Activated CD8-positive, alpha-beta T cell treated with anti-CD3 and anti-CD28 coated beads for 36 hours (primary cell): ENCODE measurements at regions not wholly inside any gene's neighbourhood (a gene's known extent, or its start where the extent isn't known, plus 50 kb on each side); places are given as distances from the start of the nearest gene placed in this dataset.

ENCODE experiments used
- ATAC-seq: fragments of 200-7000 bp; cut with Tn5 transposase; one replicate; pipeline ENCODE4 v1.10.0; 2021; ENCODE audit warnings: mild to moderate bottlenecking, moderate library complexity
- CTCF ChIA-PET: fragments of 350-600 bp; sonication (Branson Sonifier 250); formaldehyde crosslinking; loops from one replicate; lab custom pipeline; 2021; ENCODE audit warnings: antibody characterized with exemption; lab: Charles Lee
- POLR2A ChIA-PET: fragments of 350-600 bp; sonication (Branson Sonifier 250); formaldehyde crosslinking; loops from one replicate; lab custom pipeline; 2021; ENCODE audit warnings: antibody characterized with exemption; lab: Charles Lee
- DNase-seq: peaks from one replicate; pipeline ENCODE4 v3.0.0-alpha.2; 2020
- H3K27ac Mint-ChIP-seq: one replicate; pipeline ENCODE4 v1.8.0; 2021; ENCODE audit warnings: mild to moderate bottlenecking, mixed read lengths
- H3K27me3 Mint-ChIP-seq: one replicate; pipeline ENCODE4 v1.8.0; 2021; ENCODE audit warnings: mixed read lengths
- H3K36me3 Mint-ChIP-seq: one replicate; pipeline ENCODE4 v1.8.0; 2021; ENCODE audit warnings: low read depth, mixed read lengths
- H3K4me1 Mint-ChIP-seq: one replicate; pipeline ENCODE4 v1.8.0; 2021; ENCODE audit warnings: low read depth, mixed read lengths
- H3K4me3 Mint-ChIP-seq: one replicate; pipeline ENCODE4 v1.8.0; 2021; ENCODE audit warnings: mild to moderate bottlenecking, moderate library complexity, mixed read lengths
- H3K9me3 Mint-ChIP-seq: one replicate; pipeline ENCODE4 v1.8.0; 2021; ENCODE audit warnings: mixed read lengths
- intact Hi-C: fragments of 100-400 bp; cut with micrococcal nuclease; formaldehyde crosslinking; loops from one replicate; pipeline ENCODE4 v1.10.0; 2022
- TF ChIP-seq, protein P1 (sequence below): fragments of 200-600 bp; IDR thresholded peaks from one replicate; pipeline ENCODE4 v1.8.0; 2022; ENCODE audit warnings: antibody characterized with exemption, mild to moderate bottlenecking

GRCh38 chr10:43731486-43731885 lies 82.8 kb upstream of the ZNF32 start:
- TF ChIP-seq, protein P1, sequence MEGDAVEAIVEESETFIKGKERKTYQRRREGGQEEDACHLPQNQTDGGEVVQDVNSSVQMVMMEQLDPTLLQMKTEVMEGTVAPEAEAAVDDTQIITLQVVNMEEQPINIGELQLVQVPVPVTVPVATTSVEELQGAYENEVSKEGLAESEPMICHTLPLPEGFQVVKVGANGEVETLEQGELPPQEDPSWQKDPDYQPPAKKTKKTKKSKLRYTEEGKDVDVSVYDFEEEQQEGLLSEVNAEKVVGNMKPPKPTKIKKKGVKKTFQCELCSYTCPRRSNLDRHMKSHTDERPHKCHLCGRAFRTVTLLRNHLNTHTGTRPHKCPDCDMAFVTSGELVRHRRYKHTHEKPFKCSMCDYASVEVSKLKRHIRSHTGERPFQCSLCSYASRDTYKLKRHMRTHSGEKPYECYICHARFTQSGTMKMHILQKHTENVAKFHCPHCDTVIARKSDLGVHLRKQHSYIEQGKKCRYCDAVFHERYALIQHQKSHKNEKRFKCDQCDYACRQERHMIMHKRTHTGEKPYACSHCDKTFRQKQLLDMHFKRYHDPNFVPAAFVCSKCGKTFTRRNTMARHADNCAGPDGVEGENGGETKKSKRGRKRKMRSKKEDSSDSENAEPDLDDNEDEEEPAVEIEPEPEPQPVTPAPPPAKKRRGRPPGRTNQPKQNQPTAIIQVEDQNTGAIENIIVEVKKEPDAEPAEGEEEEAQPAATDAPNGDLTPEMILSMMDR, result no peak
- DNase-seq, result no peak
- intact Hi-C loops, result no loop called here
- ATAC-seq, result no peak
- Mint-ChIP-seq H3K27me3 (peaks cover 6% of the 10 kb centered on the region), H3K27ac (no peak overlapping the region), H3K4me3 (no peak overlapping the region), H3K36me3 (no peaks in the 10 kb centered on the region), H3K4me1 (no peaks in the 10 kb centered on the region), H3K9me3 (peaks cover 24% of the 10 kb centered on the region)
- ChIA-PET POLR2A (no interaction called here), CTCF (no interaction called here)

- CTCF ChIA-PET, result no interaction called here
- Mint-ChIP-seq H3K27me3 (peaks cover 8% of the 10 kb centered on the region), H3K4me3 (no peak overlapping the region), H3K27ac (no peak overlapping the region), H3K9me3 (peaks cover 34% of the 10 kb centered on the region), H3K36me3 (no peaks in the 10 kb centered on the region), H3K4me1 (no peaks in the 10 kb centered on the region)
- DNase-seq, result no peak
- ATAC-seq, result no peak
- POLR2A ChIA-PET, result no interaction called here
- TF ChIP-seq, protein P1, result no peak
- intact Hi-C loops, result no loop called here
These were observed 79.7 kb upstream of the ZNF32 start for GRCh38 chr10:43728425-43728824.

- TF ChIP-seq, protein P1, result no peak
- CTCF ChIA-PET, result no interaction called here
- peaks cover 8% of the 10 kb centered on the region for H3K27me3 Mint-ChIP-seq
- ATAC-seq (no peak), DNase-seq (no peak)
- no peak overlapping the region for H3K4me3 Mint-ChIP-seq
- POLR2A ChIA-PET, result no interaction called here
- no peaks in the 10 kb centered on the region for H3K4me1 Mint-ChIP-seq
- H3K36me3 Mint-ChIP-seq, result no peaks in the 10 kb centered on the region
- intact Hi-C loops, result no loop called here
- no peak overlapping the region for H3K27ac Mint-ChIP-seq
- H3K9me3 Mint-ChIP-seq, result peaks cover 34% of the 10 kb centered on the region
These were observed 79.3 kb upstream of the ZNF32 start for GRCh38 chr10:43727935-43728334.

DNA sequence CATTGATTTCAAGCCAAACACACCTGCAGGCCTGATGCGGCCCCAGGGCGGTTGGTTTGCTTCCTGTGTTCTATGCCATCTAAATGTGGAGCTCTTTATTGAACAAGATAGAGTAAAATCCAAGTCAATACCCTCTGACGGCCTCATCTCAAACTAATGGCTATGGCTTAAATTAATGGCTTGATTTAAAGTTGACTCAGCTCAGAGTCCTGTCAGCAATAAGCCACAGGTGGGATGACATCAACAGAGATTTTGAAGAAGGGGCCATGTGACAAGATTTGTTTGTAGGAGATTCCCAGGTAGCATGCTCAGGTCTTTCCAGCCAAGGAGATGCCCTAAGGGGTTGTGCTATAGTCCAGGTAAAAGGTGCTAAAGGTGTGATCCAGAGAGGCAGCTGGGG lies 66.7 kb upstream of the ZNF32 start:
- no peak for DNase-seq
- CTCF ChIA-PET, result interaction anchor here (1.5 kb wide), 1 partner anchor 25 kb away, joined by 4 read pairs; no protein-coding TSS in a partner anchor
- no peak for ATAC-seq
- TF ChIP-seq, protein P1, result no peak
- Mint-ChIP-seq H3K4me1 (no peaks in the 10 kb centered on the region), H3K27me3 (no peaks in the 10 kb centered on the region), H3K36me3 (no peaks in the 10 kb centered on the region), H3K27ac (no peak overlapping the region), H3K9me3 (peaks cover 2% of the 10 kb centered on the region), H3K4me3 (no peak overlapping the region)
- intact Hi-C loops, result no loop called here
- POLR2A ChIA-PET, result no interaction called here

- ChIA-PET POLR2A (no interaction called here), CTCF (no interaction called here)
- Mint-ChIP-seq H3K9me3 (peaks cover 2% of the 10 kb centered on the region), H3K36me3 (no peaks in the 10 kb centered on the region), H3K4me3 (no peak overlapping the region), H3K27ac (no peak overlapping the region), H3K4me1 (no peaks in the 10 kb centered on the region), H3K27me3 (no peaks in the 10 kb centered on the region)
- TF ChIP-seq, protein P1, result no peak
- ATAC-seq (no peak), DNase-seq (no peak)
- intact Hi-C loops, result no loop called here
These were observed 64.3 kb upstream of the ZNF32 start for GRCh38 chr10:43712821-43713584.
